Bronchial epithelial cell (primary cell): ENCODE measurements at regions not wholly inside any gene's neighbourhood (a gene's known extent, or its start where the extent isn't known, plus 50 kb on each side); places are given as distances from the start of the nearest gene placed in this dataset.

Experiments used
- DNase-seq: peaks from one replicate; pipeline ENCODE4 v3.0.0-alpha.2; 2010; ENCODE audit warnings: low read depth
- FAIRE-seq: peaks from 2 replicates; lab custom pipeline; 2011; peaks lifted over from hg19 to GRCh38; lab: Jason Lieb, UNC
- H3K27me3 ChIP-seq: 2 replicates; pipeline ENCODE4 v1.5.1; 2011; ENCODE audit warnings: low read length; ENCODE audit not compliant: control insufficient read depth, insufficient read depth
- H3K36me3 ChIP-seq: 2 replicates; pipeline ENCODE4 v1.5.1; 2011; ENCODE audit warnings: low read length; ENCODE audit not compliant: control insufficient read depth, insufficient read depth
- H3K4me3 ChIP-seq: 2 replicates; pipeline ENCODE4 v1.5.1; 2011; ENCODE audit warnings: mild to moderate bottlenecking, low read depth, low read length, control low read depth
- CTCF ChIP-seq: IDR thresholded peaks from 2 replicates; pipeline ENCODE4 v1.5.1; 2011; ENCODE audit warnings: mild to moderate bottlenecking, moderate library complexity, low read length, control low read depth, inconsistent platforms; ENCODE audit not compliant: insufficient read depth, severe bottlenecking

- TF ChIP-seq CTCF, result no peak
- FAIRE-seq, result no peak
- Histone ChIP-seq H3K4me3 (no peak overlapping the region), H3K36me3 (no peaks in the 10 kb centered on the region), H3K27me3 (no peaks in the 10 kb centered on the region)
- DNase-seq, result no peak
Observed at GRCh38 chr3:6260551-6261191, 600.2 kb upstream of the GRM7 start.

GRCh38 chr3:6262010-6262409 is 598.9 kb upstream of the GRM7 start:
- Histone ChIP-seq H3K27me3 (no peaks in the 10 kb centered on the region), H3K4me3 (no peak overlapping the region), H3K36me3 (no peaks in the 10 kb centered on the region)
- DNase-seq, result no peak
- no peak for TF ChIP-seq CTCF
- no peak for FAIRE-seq

DNA sequence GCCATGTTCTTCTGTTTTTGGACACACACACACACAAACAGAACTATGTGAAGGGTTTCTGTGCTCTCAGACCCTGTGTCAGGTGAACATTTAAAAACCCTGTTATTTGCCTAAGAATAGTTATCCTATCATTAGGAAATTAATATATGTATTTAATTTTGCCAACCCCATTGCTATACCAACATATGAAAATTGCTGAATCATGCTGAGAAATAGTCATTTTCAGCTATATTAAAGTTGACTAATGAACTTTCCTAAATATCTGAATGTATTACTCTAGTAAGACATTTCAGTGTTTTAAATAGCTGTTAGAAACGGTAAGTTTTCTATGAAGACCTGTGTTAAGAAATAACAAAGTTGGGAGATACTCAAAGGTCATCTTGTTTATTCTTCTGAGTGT is 596.9 kb upstream of the GRM7 start:
- H3K36me3 ChIP-seq, result no peaks in the 10 kb centered on the region
- FAIRE-seq, result no peak
- no peak overlapping the region for H3K4me3 ChIP-seq
- no peak for DNase-seq
- no peaks in the 10 kb centered on the region for H3K27me3 ChIP-seq
- TF ChIP-seq CTCF, result no peak

- FAIRE-seq, result no peak
- no peak for TF ChIP-seq CTCF
- Histone ChIP-seq H3K4me3 (no peak overlapping the region), H3K27me3 (no peaks in the 10 kb centered on the region), H3K36me3 (no peaks in the 10 kb centered on the region)
- no peak for DNase-seq
Observed at GRCh38 chr3:6264906-6265305, 596.0 kb upstream of the GRM7 start.

GRCh38 chr3:6266135-6266534 is 594.8 kb upstream of the GRM7 start:
- no peaks in the 10 kb centered on the region for H3K27me3 ChIP-seq
- DNase-seq, result no peak
- H3K4me3 ChIP-seq, result no peak overlapping the region
- no peak for TF ChIP-seq CTCF
- no peak for FAIRE-seq
- no peaks in the 10 kb centered on the region for H3K36me3 ChIP-seq

- FAIRE-seq (no peak), DNase-seq (no peak)
- no peaks in the 10 kb centered on the region for H3K36me3 ChIP-seq
- H3K27me3 ChIP-seq, result no peaks in the 10 kb centered on the region
- TF ChIP-seq CTCF, result no peak
- H3K4me3 ChIP-seq, result no peak overlapping the region
Observed at GRCh38 chr3:6273878-6274277, 587.0 kb upstream of the GRM7 start.
